MM.1S (cell line): ENCODE measurements at regions not wholly inside any gene's neighbourhood (a gene's known extent, or its start where the extent isn't known, plus 50 kb on each side); places are given as distances from the start of the nearest gene placed in this dataset.

Experiments used
- DNase-seq: peaks from one replicate; pipeline ENCODE4 v3.0.0-alpha.2; 2015
- H2AFZ ChIP-seq: fragments of 300-600 bp; sonication (generic); 2 replicates; pipeline ENCODE4 v1.6.0; 2016; ENCODE audit warnings: antibody characterized with exemption, low read length
- H3F3A ChIP-seq: fragments of 300-600 bp; sonication (generic); 2 replicates; pipeline ENCODE4 v1.6.1; 2016; ENCODE audit warnings: mild to moderate bottlenecking, antibody characterized with exemption, low read length, moderate library complexity, mixed read lengths; ENCODE audit not compliant: insufficient read depth
- H3K27ac ChIP-seq: fragments of 300-600 bp; sonication (generic); 2 replicates; pipeline ENCODE4 v1.5.1; 2016; ENCODE audit warnings: mild to moderate bottlenecking, low read length
- H3K27me3 ChIP-seq: fragments of 300-600 bp; sonication (generic); replicated peaks from 2 replicates; pipeline ENCODE4 v1.6.0; 2016; ENCODE audit warnings: low read length; ENCODE audit not compliant: insufficient read depth
- H3K36me3 ChIP-seq: fragments of 300-600 bp; sonication (generic); replicated peaks from 2 replicates; pipeline ENCODE4 v1.6.1; 2016; ENCODE audit warnings: mild to moderate bottlenecking, low read length, mixed read lengths; ENCODE audit not compliant: insufficient read depth
- H3K4me1 ChIP-seq: fragments of 300-600 bp; sonication (generic); 2 replicates; pipeline ENCODE4 v1.6.1; 2016; ENCODE audit warnings: low read length, mixed read lengths
- H3K4me2 ChIP-seq: fragments of 300-600 bp; sonication (generic); 2 replicates; pipeline ENCODE4 v1.6.0; 2016; ENCODE audit warnings: low read depth, low read length
- H3K4me3 ChIP-seq: fragments of 300-600 bp; sonication (generic); 2 replicates; pipeline ENCODE4 v1.5.1; 2016; ENCODE audit warnings: low read length, mixed read lengths
- H3K79me2 ChIP-seq: fragments of 300-600 bp; sonication (generic); 2 replicates; pipeline ENCODE4 v1.6.1; 2016; ENCODE audit warnings: mixed run types, low read length, mixed read lengths
- H3K9ac ChIP-seq: fragments of 300-600 bp; sonication (generic); 2 replicates; pipeline ENCODE4 v1.6.1; 2016; ENCODE audit warnings: low read length, mixed read lengths
- H3K9me2 ChIP-seq: fragments of 300-600 bp; sonication (generic); replicated peaks from 2 replicates; pipeline ENCODE4 v1.6.1; 2016; ENCODE audit warnings: mild to moderate bottlenecking, low read length, mixed read lengths; ENCODE audit not compliant: insufficient read depth
- H3K9me3 ChIP-seq: fragments of 300-600 bp; sonication (generic); replicated peaks from 2 replicates; pipeline ENCODE4 v1.6.1; 2016; ENCODE audit warnings: mild to moderate bottlenecking, low read length, mixed read lengths; ENCODE audit not compliant: insufficient read depth
- H4K20me1 ChIP-seq: fragments of 300-600 bp; sonication (generic); 2 replicates; pipeline ENCODE4 v1.6.1; 2016; ENCODE audit warnings: mild to moderate bottlenecking, low read length, moderate library complexity, mixed read lengths; ENCODE audit not compliant: insufficient read depth
- EZH2 ChIP-seq: fragments of 300-600 bp; sonication (generic); optimal IDR thresholded peaks from 2 replicates; pipeline ENCODE3; 2017; ENCODE audit warnings: low read depth, mild to moderate bottlenecking, antibody characterized with exemption, low read length, mixed read lengths
- EZH2phosphoT487 ChIP-seq: fragments of 300-600 bp; sonication (generic); IDR thresholded peaks from 2 replicates; pipeline ENCODE4 v1.6.1; 2018; ENCODE audit warnings: antibody characterized with exemption, low read length
- TF ChIP-seq, protein P1 (sequence below): fragments of 300-600 bp; sonication (generic); IDR thresholded peaks from 2 replicates; pipeline ENCODE4 v1.5.1; 2016; ENCODE audit warnings: antibody characterized with exemption, low read length, mixed read lengths

DNA sequence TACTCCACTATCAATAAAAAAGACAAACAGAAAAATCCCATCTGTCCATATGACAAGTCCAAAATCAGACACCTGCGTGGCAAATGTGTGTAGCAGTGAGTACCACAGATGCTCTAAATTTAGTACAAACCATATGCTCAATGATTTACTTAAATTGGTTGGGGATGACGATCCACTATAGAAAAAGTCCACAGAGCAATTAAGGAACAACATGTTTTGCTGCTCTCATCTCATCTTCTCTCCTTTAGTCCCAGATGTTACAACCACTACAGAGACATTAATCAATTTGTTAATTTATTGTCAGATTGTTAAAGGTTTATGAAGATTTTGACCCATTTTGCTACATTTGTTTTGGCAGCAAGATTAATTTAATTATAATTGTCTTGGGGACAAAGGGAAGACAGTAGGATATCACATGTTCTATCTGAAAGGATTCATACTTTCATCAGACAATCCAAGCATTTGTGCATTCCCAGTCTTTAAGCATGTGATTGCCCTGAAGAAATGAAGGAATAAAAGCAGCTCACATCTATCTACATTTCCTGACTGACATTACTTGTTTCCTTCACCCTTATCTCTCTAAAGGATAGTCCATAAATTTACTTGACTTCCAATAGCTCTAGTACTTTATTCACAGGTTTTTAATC, 2268.1 kb downstream of the PCDH7 start:
- no peak overlapping the region for H3K9ac ChIP-seq
- TF ChIP-seq EZH2 (no peak), EZH2phosphoT487 (no peak)
- TF ChIP-seq, protein P1, sequence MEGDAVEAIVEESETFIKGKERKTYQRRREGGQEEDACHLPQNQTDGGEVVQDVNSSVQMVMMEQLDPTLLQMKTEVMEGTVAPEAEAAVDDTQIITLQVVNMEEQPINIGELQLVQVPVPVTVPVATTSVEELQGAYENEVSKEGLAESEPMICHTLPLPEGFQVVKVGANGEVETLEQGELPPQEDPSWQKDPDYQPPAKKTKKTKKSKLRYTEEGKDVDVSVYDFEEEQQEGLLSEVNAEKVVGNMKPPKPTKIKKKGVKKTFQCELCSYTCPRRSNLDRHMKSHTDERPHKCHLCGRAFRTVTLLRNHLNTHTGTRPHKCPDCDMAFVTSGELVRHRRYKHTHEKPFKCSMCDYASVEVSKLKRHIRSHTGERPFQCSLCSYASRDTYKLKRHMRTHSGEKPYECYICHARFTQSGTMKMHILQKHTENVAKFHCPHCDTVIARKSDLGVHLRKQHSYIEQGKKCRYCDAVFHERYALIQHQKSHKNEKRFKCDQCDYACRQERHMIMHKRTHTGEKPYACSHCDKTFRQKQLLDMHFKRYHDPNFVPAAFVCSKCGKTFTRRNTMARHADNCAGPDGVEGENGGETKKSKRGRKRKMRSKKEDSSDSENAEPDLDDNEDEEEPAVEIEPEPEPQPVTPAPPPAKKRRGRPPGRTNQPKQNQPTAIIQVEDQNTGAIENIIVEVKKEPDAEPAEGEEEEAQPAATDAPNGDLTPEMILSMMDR = no peak
- no peaks in the 10 kb centered on the region for H3K9me3 ChIP-seq
- no peak overlapping the region for H3K27ac ChIP-seq
- no peaks in the 10 kb centered on the region for H3F3A ChIP-seq
- no peaks in the 10 kb centered on the region for H3K27me3 ChIP-seq
- H3K9me2 ChIP-seq = no peaks in the 10 kb centered on the region
- no peaks in the 10 kb centered on the region for H3K79me2 ChIP-seq
- no peaks in the 10 kb centered on the region for H3K36me3 ChIP-seq
- DNase-seq = no peak
- no peak overlapping the region for H3K4me2 ChIP-seq
- no peak overlapping the region for H3K4me3 ChIP-seq
- H2AFZ ChIP-seq = no peak overlapping the region
- no peaks in the 10 kb centered on the region for H4K20me1 ChIP-seq
- H3K4me1 ChIP-seq = no peaks in the 10 kb centered on the region

DNA sequence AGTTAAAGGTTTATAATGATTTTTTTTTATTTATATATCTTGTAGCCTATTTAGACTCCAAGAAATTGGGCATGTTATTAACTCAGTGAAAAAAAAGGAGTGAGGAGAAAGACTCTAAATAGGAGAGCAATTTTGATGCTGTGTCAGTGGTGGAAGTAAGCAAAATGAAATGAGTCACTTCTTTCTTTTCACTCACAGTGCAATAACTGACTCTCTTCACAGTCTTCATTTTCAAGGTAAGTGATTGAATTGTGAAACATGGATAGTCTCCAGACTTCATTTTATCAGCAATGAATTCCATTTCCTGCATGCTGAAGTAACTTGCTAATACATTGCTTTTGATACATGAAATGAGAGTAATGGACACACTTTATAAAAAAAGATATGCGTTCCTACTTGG, 2271.5 kb downstream of the PCDH7 start:
- Histone ChIP-seq H3K36me3 (no peaks in the 10 kb centered on the region), H3K4me1 (no peaks in the 10 kb centered on the region), H3K4me2 (no peak overlapping the region), H3K27me3 (no peaks in the 10 kb centered on the region), H3K9me2 (no peaks in the 10 kb centered on the region), H2AFZ (no peak overlapping the region), H3K4me3 (no peak overlapping the region), H4K20me1 (no peaks in the 10 kb centered on the region), H3K9ac (no peak overlapping the region), H3F3A (no peaks in the 10 kb centered on the region), H3K27ac (no peak overlapping the region), H3K9me3 (no peaks in the 10 kb centered on the region), H3K79me2 (no peaks in the 10 kb centered on the region)
- no peak for DNase-seq
- no peak for TF ChIP-seq EZH2
- TF ChIP-seq EZH2phosphoT487 = no peak
- TF ChIP-seq, protein P1 = no peak

DNA sequence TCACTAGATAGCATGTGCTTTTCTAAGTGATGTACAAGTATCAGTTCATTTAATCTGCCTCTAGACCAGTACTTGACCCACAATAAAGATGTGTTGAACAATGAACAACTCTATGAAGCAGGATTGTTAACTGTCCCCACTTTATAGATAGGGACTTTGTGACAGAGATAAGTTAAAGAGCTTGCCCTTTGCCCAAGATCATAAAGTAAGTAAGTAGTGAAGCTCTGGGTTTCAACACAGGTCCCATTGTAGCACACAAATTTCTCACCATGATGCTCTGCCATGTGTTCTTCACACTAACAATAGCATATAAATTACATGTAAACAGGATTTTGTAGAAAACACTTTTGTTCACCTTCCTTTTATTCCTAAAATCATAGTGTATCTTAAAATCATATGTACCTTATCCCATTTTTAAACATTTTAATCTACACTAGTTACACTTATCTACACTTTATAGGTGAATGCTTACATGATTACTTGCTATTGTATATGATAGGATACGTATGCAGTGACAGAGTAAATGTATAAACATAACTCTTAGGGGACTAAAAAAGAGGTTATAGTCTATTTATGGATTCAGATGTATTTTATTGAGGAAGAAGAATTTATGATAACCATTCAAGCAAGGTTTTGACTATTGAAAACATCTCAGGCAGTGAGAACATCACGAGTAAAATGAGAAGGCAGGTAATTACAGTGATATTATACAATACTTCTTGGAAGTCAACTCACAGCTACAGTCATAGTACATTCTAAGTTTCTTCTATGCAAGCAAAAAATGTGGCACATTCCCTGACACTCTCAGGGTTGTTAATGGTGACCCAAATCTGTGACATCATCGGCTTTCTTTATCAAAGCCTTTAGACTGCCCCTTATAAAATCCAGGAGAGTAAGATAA, 2275.1 kb downstream of the PCDH7 start:
- Histone ChIP-seq H3K9me3 (no peaks in the 10 kb centered on the region), H3K4me3 (no peak overlapping the region), H3K27me3 (no peaks in the 10 kb centered on the region), H3K9ac (no peak overlapping the region), H3K4me1 (no peaks in the 10 kb centered on the region), H2AFZ (no peak overlapping the region), H3K27ac (no peak overlapping the region), H4K20me1 (no peaks in the 10 kb centered on the region), H3K79me2 (no peaks in the 10 kb centered on the region), H3K4me2 (no peak overlapping the region), H3K36me3 (no peaks in the 10 kb centered on the region), H3F3A (no peaks in the 10 kb centered on the region), H3K9me2 (no peaks in the 10 kb centered on the region)
- TF ChIP-seq, protein P1 = no peak
- TF ChIP-seq EZH2phosphoT487 (no peak), EZH2 (no peak)
- DNase-seq = no peak
